Astrocyte of the spinal cord (primary cell): ENCODE measurements at regions not wholly inside any gene's neighbourhood (a gene's known extent, or its start where the extent isn't known, plus 50 kb on each side); places are given as distances from the start of the nearest gene placed in this dataset.
A peak's percentile ranks its signal among the peaks of the same experiment; 100 is the strongest.

Experiments
- DNase-seq: peaks from one replicate; pipeline ENCODE4 v3.0.0; 2011; ENCODE audit warnings: low read depth, low spot score
- H3K4me3 ChIP-seq: 2 replicates; pipeline ENCODE4 v1.5.1; 2011; ENCODE audit warnings: low read depth, mild to moderate bottlenecking, low read length, moderate library complexity
- in situ Hi-C: cut with HindIII; loops from 2 replicates; pipeline ENCODE4 v1.10.0; 2017; ENCODE audit warnings: low sequenced_read_pairs
- TF ChIP-seq, protein P1 (sequence below): IDR thresholded peaks from 2 replicates; pipeline ENCODE4 v1.5.1; 2012; ENCODE audit warnings: low read depth, mild to moderate bottlenecking, low read length, inconsistent platforms

- TF ChIP-seq, protein P1, sequence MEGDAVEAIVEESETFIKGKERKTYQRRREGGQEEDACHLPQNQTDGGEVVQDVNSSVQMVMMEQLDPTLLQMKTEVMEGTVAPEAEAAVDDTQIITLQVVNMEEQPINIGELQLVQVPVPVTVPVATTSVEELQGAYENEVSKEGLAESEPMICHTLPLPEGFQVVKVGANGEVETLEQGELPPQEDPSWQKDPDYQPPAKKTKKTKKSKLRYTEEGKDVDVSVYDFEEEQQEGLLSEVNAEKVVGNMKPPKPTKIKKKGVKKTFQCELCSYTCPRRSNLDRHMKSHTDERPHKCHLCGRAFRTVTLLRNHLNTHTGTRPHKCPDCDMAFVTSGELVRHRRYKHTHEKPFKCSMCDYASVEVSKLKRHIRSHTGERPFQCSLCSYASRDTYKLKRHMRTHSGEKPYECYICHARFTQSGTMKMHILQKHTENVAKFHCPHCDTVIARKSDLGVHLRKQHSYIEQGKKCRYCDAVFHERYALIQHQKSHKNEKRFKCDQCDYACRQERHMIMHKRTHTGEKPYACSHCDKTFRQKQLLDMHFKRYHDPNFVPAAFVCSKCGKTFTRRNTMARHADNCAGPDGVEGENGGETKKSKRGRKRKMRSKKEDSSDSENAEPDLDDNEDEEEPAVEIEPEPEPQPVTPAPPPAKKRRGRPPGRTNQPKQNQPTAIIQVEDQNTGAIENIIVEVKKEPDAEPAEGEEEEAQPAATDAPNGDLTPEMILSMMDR: no peak
- in situ Hi-C loops: no loop called here
- H3K4me3 ChIP-seq: no peak overlapping the region
- DNase-seq: no peak
These were observed 326.7 kb upstream of the PITX2 start for GRCh38 chr4:110949542-110949941.

DNA sequence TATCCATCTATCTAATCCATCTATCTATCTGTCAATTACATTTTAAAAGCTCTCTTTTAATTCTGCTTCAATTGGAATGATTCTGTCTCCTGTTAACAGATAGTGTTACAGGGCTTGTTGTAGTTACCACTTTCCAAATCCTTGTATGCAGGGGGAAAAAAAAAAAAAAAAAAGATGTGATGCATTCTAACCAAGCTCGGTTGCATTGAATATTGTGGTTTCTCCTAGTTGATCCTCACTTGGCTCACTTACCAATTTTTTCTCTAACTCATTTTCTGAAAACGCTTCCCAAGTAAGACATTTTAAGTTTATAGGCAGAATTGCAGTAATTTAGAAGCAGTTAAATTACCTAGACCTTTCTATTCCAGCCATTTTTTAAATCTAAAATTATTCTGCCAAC, 327.9 kb upstream of the PITX2 start:
- no peak for DNase-seq
- TF ChIP-seq, protein P1: no peak
- in situ Hi-C loops: no loop called here
- H3K4me3 ChIP-seq: no peak overlapping the region

GRCh38 chr4:110953191-110953590, 330.3 kb upstream of the PITX2 start:
- no peak for DNase-seq
- no peak overlapping the region for H3K4me3 ChIP-seq
- TF ChIP-seq, protein P1: no peak
- in situ Hi-C loops: no loop called here

- TF ChIP-seq, protein P1: no peak
- in situ Hi-C loops: no loop called here
- no peak for DNase-seq
These were observed 331.0 kb upstream of the PITX2 start for GRCh38 chr4:110953898-110954297.

GRCh38 chr4:110955748-110956147, 332.9 kb upstream of the PITX2 start:
- H3K4me3 ChIP-seq: no peak overlapping the region
- TF ChIP-seq, protein P1: no peak
- in situ Hi-C loops: no loop called here
- no peak for DNase-seq

More at GRCh38 chr4:110953898-110954297, 331.0 kb upstream of the PITX2 start:
- H3K4me3 ChIP-seq: no peak overlapping the region

DNA sequence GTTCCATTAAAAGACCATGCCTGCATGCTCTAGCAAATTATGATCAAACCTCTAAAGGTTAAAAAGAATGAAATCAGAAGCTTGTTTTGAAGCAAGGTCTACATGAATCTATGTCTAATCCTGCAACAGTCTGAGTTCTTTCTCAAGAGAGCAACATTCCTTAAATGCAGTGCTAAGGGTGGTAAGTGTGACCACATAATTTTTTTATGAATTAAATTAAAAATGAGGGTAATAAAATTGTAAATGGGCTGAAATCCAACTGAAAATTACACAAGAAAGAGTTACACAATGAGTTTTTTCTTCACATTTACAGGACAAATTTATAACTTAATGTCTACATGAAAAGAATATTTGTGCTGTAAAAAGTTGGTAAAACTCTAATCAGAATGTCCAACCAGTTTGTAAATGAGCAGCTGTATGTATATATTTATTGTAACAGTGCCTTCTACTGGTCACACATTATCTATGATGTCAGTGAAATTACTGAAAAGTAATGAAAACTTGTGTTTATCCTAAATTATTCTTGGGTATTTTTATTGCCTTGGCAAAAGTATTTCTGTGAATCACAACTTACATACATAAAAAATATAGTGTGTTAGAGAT, 336.3 kb upstream of the PITX2 start:
- in situ Hi-C loops: no loop called here
- peak; percentile 31 for DNase-seq
- TF ChIP-seq, protein P1: peak; percentile 34
- no peak overlapping the region for H3K4me3 ChIP-seq

DNA sequence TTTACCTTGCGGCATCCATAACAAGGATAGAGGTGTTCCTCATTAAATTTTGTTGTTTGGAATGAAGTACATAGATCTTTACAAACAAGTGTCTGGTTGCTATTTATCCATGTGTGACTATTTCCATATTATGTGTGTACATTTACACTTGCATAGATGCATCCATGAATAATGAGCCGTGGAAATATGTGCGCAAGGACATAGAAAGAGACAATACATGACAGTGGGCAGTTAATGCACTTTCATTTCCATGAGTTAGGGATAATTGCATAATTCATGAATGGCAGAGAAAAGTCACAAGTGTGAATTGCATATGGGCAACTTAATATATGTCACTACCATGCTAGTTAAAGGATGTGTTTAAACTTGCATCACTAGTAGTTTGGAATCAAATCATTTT, 338.2 kb upstream of the PITX2 start:
- DNase-seq: no peak
- no peak overlapping the region for H3K4me3 ChIP-seq
- in situ Hi-C loops: no loop called here
- TF ChIP-seq, protein P1: no peak
